CD14-positive monocyte (primary cell): ENCODE measurements at regions not wholly inside any gene's neighbourhood (a gene's known extent, or its start where the extent isn't known, plus 50 kb on each side); places are given as distances from the start of the nearest gene placed in this dataset.

ENCODE experiments used
- DNase-seq, 3 donors: peaks; one replicate each; pipeline ENCODE4 v3.0.0-alpha.2; 2011 to 2022
- H2AFZ ChIP-seq: 2 replicates; pipeline ENCODE4 v1.6.0; 2012; ENCODE audit warnings: mild to moderate bottlenecking, low read depth, low read length, inconsistent platforms; ENCODE audit not compliant: insufficient read depth, poor library complexity, severe bottlenecking
- H3K27ac ChIP-seq, 2 donors: 1 replicate in 1 of 2; 2 replicates in 1 of 2; pipeline ENCODE4 v1.5.1; 2012 to 2013; ENCODE audit warnings: low read length in 2 of 2, control low read depth in 1 of 2, inconsistent platforms in 1 of 2, low read depth in 1 of 2, mild to moderate bottlenecking in 1 of 2
- H3K27me3 ChIP-seq, 2 donors: one replicate each; pipeline versions ENCODE4 v1.6.0 to v1.6.1; 2011 to 2013; ENCODE audit warnings: low read length in 2 of 2; ENCODE audit not compliant: control insufficient read depth in 2 of 2, insufficient read depth in 2 of 2
- H3K36me3 ChIP-seq, 2 donors: replicated peaks in 1 of 2; 1 replicate in 1 of 2; 2 replicates in 1 of 2; pipeline versions ENCODE4 v1.5.1 to v1.6.1; 2012 to 2013; ENCODE audit warnings: low read length in 2 of 2, control low read depth in 1 of 2, inconsistent platforms in 1 of 2, mild to moderate bottlenecking in 1 of 2; ENCODE audit not compliant: insufficient read depth in 2 of 2, control insufficient read depth in 1 of 2
- H3K4me1 ChIP-seq, 2 donors: 1 replicate in 1 of 2; 2 replicates in 1 of 2; pipeline versions ENCODE4 v1.5.1 to v1.6.1; 2012 to 2013; ENCODE audit warnings: low read length in 2 of 2, control low read depth in 1 of 2, inconsistent platforms in 1 of 2, mild to moderate bottlenecking in 1 of 2, moderate library complexity in 1 of 2; ENCODE audit not compliant: insufficient read depth in 2 of 2, control insufficient read depth in 1 of 2
- H3K4me2 ChIP-seq: replicated peaks from 2 replicates; pipeline ENCODE3; 2012; ENCODE audit warnings: low read length, moderate library complexity, mild to moderate bottlenecking; ENCODE audit not compliant: poor library complexity, severe bottlenecking; ENCODE audit errors: extremely low read depth
- H3K4me3 ChIP-seq, 3 experiments: fragments of 200-600 bp in 1 of 3; sonication (generic) in 1 of 3; replicated peaks in 1 of 3; 1 replicate in 2 of 3; 2 replicates in 1 of 3; pipeline ENCODE4 v1.5.1; 2011 to 2013; ENCODE audit warnings: low read length in 3 of 3, mild to moderate bottlenecking in 3 of 3, control low read depth in 2 of 3, low read depth in 2 of 3, inconsistent platforms in 1 of 3, moderate library complexity in 1 of 3
- H3K79me2 ChIP-seq: 2 replicates; pipeline ENCODE4 v1.6.0; 2012; ENCODE audit warnings: mild to moderate bottlenecking, control low read depth, inconsistent platforms, low read length, moderate library complexity; ENCODE audit not compliant: insufficient read depth
- H3K9ac ChIP-seq: 2 replicates; pipeline ENCODE4 v1.6.0; 2017; ENCODE audit warnings: low read length, mild to moderate bottlenecking; ENCODE audit not compliant: insufficient read depth, poor library complexity, severe bottlenecking
- H3K9me3 ChIP-seq, 2 donors: replicated peaks in 1 of 2; 1 replicate in 1 of 2; 2 replicates in 1 of 2; pipeline versions ENCODE4 v1.5.1 to v1.6.1; 2012 to 2013; ENCODE audit warnings: low read length in 2 of 2, control low read depth in 1 of 2; ENCODE audit not compliant: control insufficient read depth in 1 of 2, insufficient read depth in 1 of 2
- H4K20me1 ChIP-seq: 2 replicates; pipeline ENCODE4 v1.6.0; 2012; ENCODE audit warnings: mild to moderate bottlenecking, low read length, control low read depth, moderate library complexity; ENCODE audit not compliant: insufficient read depth
- H3K27ac Mint-ChIP-seq, 7 donors: one replicate each; pipeline ENCODE4 v1.8.0; 2020; ENCODE audit warnings: mild to moderate bottlenecking in 7 of 7, mixed read lengths in 7 of 7, moderate library complexity in 6 of 7, inconsistent platforms in 2 of 7
- H3K27me3 Mint-ChIP-seq, 3 donors: one replicate each; pipeline ENCODE4 v1.8.0; 2021 to 2022; ENCODE audit warnings: low read depth in 3 of 3, mild to moderate bottlenecking in 3 of 3, mixed read lengths in 3 of 3, moderate library complexity in 3 of 3, inconsistent platforms in 1 of 3
- H3K36me3 Mint-ChIP-seq, 2 donors: one replicate each; pipeline ENCODE4 v1.8.0; 2020; ENCODE audit warnings: mixed read lengths in 2 of 2, inconsistent platforms in 1 of 2, mild to moderate bottlenecking in 1 of 2
- H3K4me1 Mint-ChIP-seq: one replicate; pipeline ENCODE4 v1.8.0; 2020; ENCODE audit warnings: mild to moderate bottlenecking, mixed read lengths
- H3K4me3 Mint-ChIP-seq, 2 donors: one replicate each; pipeline ENCODE4 v1.8.0; 2020; ENCODE audit warnings: mild to moderate bottlenecking in 2 of 2, mixed read lengths in 2 of 2, moderate library complexity in 1 of 2
- H3K9me3 Mint-ChIP-seq, 7 donors: one replicate each; pipeline ENCODE4 v1.8.0; 2020 to 2022; ENCODE audit warnings: mixed read lengths in 7 of 7, mild to moderate bottlenecking in 6 of 7, moderate library complexity in 6 of 7, inconsistent platforms in 2 of 7
- CTCF ChIP-seq: fragments of 200-600 bp; IDR thresholded peaks from one replicate; pipeline ENCODE4 v1.8.0; 2022; ENCODE audit warnings: antibody characterized with exemption, mild to moderate bottlenecking
- WGBS: methylation state at CpG from one replicate; pipeline ENCODE4 v1.1.5; 2013; ENCODE audit warnings: missing lambda C conversion rate; ENCODE audit not compliant: insufficient coverage; 5-methylcytosine and 5-hydroxymethylcytosine counted together
- intact Hi-C, 2 donors: fragments of 100-400 bp; cut with micrococcal nuclease; formaldehyde crosslinking; loops; one replicate each; pipeline versions ENCODE4 v1.15.0 to v1.15.1; 2023

DNA sequence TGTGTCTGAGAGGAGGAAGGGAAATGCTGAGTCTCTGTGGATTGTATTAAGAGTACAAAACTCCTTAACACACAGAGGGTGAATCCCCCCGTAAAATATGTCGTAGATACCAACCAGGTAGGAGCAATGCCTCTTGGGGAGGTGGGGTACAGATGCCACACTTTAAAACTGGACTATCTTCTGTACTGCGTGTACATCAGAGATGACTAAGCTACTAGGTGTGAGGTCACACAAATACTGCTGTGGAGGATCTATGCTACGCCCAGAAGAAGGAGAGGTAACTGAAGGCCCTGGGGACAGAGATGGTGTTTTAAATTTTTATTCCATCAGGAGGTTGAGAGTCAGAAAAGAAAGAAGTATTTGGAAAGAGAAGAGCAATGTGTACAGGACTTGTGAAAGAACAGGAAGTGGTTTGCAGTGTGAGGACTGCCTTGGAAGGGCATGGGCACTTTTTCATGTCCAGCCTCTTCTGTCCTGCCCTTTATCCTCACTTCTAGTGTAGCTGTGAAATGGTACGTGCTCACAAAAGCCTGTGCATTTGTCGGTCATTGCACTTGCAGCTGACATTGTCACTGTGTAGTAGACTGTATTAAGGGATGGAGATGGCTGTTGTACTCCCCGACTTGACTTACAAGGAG is 287.8 kb upstream of the CHRM3 start:
- Histone ChIP-seq H3K27me3 (no peaks in the 10 kb centered on the region), H3K9ac (no peak overlapping the region), H3K36me3 (no peaks in the 10 kb centered on the region), H3K4me2 (peak overlapping the region; percentile 27), H2AFZ (no peak overlapping the region), H3K9me3 (no peaks in the 10 kb centered on the region), H3K4me3 (no peak overlapping the region), H4K20me1 (no peaks in the 10 kb centered on the region), H3K79me2 (no peaks in the 10 kb centered on the region), H3K4me1 (peaks cover 6 to 12% of the 10 kb centered on the region in 2 donors), H3K27ac (no peak overlapping the region)
- peak overlapping the region; percentile 37 to 54 for H3K4me3 Mint-ChIP-seq
- H3K27ac Mint-ChIP-seq, result peak overlapping the region in 3 of 7 donors; percentile 8 to 68 (median 48)
- TF ChIP-seq CTCF, result no peak
- intact Hi-C loops, result no loop called here
- H3K4me1 Mint-ChIP-seq, result peaks cover 19% of the 10 kb centered on the region
- H3K36me3 Mint-ChIP-seq, result no peaks in the 10 kb centered on the region
- WGBS, result 63% methylated on average over 5 of the region's 7 CpGs
- no peaks in the 10 kb centered on the region for H3K27me3 Mint-ChIP-seq
- H3K9me3 Mint-ChIP-seq, result peaks cover 0 to 3% (median 1%) of the 10 kb centered on the region in 7 donors
- peak; percentile 2 to 14 (median 9) for DNase-seq

DNA sequence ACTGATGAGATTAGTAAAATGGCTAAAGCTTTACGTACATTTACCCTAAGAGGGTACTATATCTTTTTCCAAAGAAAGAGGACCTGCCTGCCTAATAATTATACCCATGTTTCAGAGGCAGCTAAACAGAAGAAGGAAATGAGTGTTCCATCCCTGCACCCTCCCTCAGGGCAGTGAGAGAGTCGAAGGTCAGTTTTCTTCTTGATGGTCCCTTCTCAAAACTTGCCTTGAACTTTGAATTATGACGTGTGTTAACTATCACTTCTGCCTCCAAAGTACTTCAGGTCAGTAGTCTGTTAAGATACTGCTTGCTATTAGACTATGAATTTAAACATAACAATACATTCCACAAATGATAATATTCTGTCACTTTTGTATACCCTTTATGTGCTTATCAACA is 294.8 kb upstream of the CHRM3 start:
- H3K27me3 ChIP-seq, result no peaks in the 10 kb centered on the region
- no peak overlapping the region for H2AFZ ChIP-seq
- intact Hi-C loops, result no loop called here
- Mint-ChIP-seq H3K4me1 (no peaks in the 10 kb centered on the region), H3K27me3 (peaks cover 0 to 5% (median 2%) of the 10 kb centered on the region in 3 donors), H3K36me3 (no peaks in the 10 kb centered on the region), H3K9me3 (peaks cover 0 to 4% (median 0%) of the 10 kb centered on the region in 7 donors), H3K27ac (no peak overlapping the region), H3K4me3 (no peak overlapping the region)
- H3K4me1 ChIP-seq, result no peaks in the 10 kb centered on the region
- no peaks in the 10 kb centered on the region for H4K20me1 ChIP-seq
- H3K4me3 ChIP-seq, result no peak overlapping the region
- no peaks in the 10 kb centered on the region for H3K9me3 ChIP-seq
- no peak for DNase-seq
- H3K36me3 ChIP-seq, result no peaks in the 10 kb centered on the region
- no peak overlapping the region for H3K9ac ChIP-seq
- no peak for TF ChIP-seq CTCF
- H3K27ac ChIP-seq, result no peak overlapping the region
- no peak overlapping the region for H3K4me2 ChIP-seq
- no CpG with 5 or more reads among the region's 3 CpGs for WGBS
- H3K79me2 ChIP-seq, result no peaks in the 10 kb centered on the region
